CD4-positive, alpha-beta T cell treated with Interleukin-4 for 1 hour (primary cell): ENCODE measurements at regions not wholly inside any gene's neighbourhood (a gene's known extent, or its start where the extent isn't known, plus 50 kb on each side); places are given as distances from the start of the nearest gene placed in this dataset.

Experiments
- DNase-seq, 2 donors: peaks; one replicate each; pipeline ENCODE4 v3.0.0-alpha.2; 2020 to 2022

DNA sequence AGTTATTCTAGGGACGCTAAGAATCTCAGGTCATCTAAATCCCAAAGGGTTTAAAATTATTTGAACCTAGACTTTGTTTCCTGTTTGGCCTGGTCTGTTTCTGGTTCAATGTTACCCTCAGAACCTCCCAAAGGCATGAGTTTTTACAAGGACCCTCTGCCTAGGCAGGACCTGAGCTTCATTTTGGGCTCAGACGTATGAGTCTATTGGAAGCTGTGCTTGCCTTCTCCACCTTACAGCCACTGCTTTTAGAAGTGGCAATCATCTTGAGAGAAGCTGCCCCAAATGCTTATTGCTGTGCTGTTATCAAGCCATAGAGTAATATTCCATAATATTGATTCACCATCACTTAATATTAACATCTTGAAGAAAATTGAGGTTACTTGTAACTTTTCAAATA lies 510.4 kb downstream of the TLE4 start:
- no peak for DNase-seq

DNA sequence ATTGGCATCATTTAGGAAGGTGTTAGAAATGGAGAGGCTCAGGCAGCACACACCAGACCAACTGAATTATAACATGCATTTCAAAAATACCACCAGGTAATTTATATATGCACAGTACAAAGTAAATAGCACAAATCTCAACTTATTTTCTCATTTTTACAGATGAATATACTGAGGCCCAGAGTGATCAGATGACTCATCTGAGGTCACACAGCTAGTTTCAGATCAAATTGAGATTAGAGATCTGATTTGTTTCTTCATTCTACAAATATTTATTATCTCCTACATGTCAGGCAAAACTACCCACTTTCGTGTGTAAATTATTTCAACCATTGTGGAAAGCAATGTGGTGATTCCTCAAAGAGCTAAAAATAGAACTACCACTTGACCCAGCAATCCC lies 507.1 kb downstream of the TLE4 start:
- no peak for DNase-seq

DNA sequence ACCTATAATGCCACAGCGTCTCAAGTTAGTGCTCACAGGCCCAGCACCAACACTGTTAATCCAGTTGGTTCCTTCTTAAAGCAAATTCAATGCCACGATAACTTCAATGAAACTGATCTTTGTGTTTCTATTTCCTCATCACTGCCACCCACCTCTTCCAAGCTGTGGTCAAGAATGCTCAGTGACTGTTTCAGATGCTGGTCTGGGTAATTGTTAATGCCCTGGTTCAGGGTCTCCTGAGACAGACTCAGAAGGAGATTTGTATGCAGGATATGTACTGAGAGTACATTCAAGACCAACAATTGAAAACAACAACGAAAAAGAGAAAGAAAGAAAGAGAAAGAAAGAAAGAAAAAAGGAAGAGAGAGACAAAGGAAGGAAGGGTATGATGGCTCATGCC lies 505.3 kb downstream of the TLE4 start:
- no peak for DNase-seq

DNA sequence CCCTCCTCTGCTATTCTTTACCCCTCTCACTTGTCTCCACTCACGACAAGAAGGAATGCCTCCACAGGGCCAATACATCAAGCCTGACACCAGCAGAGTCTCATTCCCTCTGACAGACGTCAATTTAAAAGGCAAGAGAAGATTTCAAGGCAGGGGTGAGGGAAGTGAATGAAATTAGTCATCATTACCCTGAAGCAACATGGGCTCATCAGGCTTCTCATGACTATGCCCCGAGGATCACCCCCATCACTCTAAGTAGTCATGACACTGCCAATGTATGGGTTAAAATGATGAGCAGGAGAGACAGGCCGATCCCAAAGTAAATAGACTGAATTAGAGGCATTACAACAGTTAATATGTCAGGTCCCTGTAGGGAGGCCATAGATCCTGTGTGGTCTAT lies 504.4 kb downstream of the TLE4 start:
- DNase-seq, result no peak

DNA sequence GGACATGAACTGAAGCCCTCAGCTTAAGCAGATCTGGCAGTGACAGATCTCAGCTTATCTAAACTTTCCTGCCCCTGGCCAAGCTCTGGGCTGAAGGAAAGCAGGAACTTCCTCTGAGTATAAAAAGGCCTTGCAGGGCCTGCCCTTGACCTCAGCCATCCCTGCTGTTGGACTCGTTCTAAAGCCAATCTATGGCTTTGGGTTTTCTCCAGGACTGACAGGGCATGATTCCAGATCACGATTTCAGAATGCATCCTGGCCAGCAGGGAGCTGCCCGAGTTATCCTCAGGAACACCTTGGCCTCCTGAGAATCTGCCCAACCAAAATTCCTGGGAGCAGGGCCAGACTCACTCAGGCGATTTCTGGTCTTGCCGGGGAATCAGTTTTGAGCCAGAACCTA lies 502.7 kb downstream of the TLE4 start:
- no peak for DNase-seq

DNA sequence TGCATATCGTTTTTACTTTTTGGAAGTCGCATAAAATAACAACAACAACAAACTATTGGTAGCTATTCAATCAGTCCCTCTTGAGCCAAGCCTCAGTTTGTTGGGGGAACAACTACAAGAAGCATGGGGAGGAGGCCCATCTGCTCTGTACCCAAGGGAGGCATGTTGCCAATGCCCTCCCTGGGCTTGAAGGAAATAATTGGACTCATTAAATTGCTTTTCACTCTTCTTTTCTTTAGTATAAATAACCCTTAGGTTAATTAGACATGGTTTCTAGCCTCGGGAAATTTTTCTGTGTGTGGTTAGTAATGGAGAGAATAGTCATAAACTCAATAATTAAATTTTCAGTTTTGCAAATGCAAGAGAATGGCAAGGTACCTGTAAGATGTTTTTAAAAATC lies 500.7 kb downstream of the TLE4 start:
- no peak for DNase-seq

DNA sequence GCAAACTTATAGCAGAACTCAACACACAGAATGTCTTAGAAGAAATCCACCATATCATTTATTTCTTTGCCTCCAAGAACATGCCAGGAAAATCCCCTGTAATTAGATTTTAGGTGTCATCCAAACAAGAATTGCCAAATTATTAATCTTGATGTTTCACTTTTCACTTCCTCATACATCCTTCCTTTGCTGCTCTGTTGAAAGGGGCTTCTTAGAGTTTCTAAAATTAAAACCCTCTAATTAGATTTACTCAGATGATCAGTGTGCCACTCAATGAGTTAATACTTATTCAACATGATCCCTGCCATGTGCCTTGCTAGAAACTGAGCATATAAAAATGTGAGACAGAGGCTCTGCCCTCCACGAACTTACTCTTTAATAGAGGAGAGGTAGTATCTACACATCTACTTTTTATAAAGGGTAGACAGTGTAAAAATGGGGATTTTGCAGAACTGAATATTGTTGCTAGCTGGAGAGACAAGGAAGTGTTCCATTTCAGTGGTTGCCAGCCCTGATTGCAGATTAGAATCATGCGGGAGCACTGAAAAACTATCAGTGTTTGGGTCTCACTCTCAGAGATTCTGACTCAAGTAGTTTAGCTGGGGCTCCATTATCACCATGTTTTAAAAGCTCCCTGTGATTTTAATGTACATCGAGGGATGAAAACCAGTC lies 498.4 kb downstream of the TLE4 start:
- DNase-seq, result no peak

DNA sequence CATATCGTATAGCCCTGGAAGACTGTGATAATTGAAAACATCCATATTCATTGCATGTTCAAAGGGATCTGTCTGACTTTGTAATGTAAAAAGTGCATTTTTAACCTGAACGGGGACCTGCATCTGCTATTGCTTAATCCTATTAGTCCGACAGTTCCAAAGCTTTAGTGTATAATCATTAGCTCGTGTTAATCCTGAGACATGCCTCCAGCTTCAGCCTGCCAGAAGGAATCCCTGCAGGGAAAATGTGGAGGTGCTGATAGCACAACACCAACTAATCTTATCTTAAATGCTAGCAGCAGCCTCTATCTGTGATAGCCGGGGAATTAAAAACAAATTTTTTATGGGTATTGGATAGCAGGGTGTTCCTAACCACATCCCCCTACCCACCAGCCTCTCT lies 495.2 kb downstream of the TLE4 start:
- no peak for DNase-seq

DNA sequence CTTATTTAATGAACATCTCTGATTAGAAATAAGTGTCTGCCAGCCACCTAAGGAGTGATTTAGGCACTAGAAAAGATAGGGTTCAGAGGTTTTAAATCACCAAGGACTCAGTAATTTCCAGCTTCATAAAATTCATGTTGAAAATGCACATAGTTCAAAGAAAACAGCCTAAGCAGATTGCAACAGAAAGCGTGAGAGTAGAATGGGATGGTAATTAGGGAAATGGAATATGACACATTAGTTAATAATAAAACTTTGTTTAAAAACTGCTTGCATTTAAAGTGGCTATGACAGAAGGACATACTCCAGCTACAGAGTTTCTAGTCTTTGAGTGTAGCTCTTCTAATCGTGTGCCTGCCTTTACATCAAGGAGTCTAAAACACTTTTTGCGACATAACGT lies 490.8 kb downstream of the TLE4 start:
- DNase-seq, result no peak

DNA sequence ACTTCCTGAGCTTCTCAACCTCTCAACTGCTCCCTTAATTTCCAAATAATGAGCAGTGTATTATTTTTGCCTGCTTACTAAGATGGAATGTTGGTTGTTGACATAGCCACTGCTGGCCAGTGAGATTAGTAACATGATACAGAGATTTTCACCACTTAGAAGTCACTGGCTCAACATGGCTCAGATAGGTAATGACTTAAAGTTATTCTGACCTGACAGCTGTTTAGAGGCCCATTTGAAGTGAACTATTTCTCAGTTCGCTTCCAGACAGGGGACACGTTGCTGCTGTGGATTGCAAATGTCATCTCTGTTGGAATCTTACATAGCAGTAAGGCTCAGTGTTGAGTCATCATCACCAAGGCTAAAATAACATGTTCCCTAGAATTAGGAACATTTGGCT lies 490.2 kb downstream of the TLE4 start:
- DNase-seq, result no peak

DNA sequence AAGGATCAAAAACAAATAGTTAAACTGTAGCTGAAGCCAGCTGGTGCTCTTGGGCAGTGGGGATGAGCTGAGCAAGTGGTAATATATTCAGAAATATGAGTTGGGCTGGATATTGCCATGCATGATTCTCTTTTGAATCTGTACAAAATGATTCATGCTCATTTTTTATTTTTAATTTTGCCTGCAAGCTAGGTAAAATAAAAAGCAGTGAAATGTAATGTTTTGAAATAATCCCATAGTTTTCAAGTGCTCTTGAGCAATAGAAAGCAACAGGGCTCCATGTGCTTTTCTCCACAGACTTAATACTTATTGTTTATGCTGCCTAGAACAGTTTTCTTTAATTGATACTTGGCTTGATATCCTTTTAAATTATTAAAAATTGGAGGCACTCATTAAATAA lies 489.3 kb downstream of the TLE4 start:
- no peak for DNase-seq

DNA sequence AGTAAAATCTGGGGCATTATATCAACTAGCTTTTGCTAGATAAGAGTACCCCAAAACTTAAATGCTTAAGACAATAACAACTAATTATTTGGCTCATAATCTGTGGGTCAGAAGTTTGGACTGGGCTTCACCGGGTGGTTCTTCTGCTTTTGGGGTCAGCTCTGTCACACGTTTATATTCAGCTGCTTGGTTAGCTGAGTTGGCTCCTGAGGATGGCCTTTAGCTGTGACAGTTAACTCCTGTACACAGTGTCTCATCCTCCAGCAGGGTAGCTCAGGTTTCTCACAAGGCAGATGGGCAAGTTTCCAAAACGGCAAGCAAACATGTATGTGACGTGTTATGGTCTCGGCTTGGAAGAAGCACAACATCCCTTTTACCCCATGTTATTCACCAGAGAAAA lies 488.2 kb downstream of the TLE4 start:
- no peak for DNase-seq

DNA sequence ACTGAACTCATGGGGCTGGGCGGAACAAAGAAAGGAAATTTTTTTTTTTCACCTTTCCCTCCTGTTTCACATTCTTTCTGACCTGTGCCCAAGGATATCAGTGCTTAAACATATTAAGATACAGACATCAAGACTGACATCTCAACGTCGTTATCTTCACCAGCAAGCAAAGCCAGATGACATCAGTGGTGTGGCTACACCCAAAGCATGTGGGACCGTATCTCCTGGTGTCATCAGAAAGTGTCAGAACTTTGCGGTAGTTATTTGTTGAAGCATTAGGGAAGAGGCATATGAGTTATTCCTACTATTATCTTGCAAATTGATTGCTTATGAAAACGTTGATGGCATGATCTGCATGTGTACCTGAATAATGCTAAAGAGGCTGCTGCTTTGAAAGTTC lies 487.4 kb downstream of the TLE4 start:
- DNase-seq, result no peak

DNA sequence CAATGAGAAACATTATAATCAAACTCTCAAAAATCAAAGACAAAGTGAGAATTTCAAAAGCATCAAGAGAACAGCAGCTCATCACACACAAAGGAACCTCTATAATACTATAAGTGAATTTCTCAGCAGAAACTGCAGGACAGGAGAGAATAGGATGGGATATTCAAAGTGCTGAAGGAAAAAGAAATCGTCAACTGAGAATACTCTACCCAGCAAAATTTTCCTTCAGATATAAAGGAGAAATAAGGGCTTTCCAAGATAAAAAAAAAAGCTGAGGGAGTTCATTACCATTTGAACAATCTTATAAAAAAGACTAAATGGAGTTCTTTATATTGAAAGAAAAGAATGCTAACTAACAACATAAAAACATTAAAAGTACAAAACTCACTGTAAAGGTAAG lies 481.1 kb downstream of the TLE4 start:
- DNase-seq, result no peak

DNA sequence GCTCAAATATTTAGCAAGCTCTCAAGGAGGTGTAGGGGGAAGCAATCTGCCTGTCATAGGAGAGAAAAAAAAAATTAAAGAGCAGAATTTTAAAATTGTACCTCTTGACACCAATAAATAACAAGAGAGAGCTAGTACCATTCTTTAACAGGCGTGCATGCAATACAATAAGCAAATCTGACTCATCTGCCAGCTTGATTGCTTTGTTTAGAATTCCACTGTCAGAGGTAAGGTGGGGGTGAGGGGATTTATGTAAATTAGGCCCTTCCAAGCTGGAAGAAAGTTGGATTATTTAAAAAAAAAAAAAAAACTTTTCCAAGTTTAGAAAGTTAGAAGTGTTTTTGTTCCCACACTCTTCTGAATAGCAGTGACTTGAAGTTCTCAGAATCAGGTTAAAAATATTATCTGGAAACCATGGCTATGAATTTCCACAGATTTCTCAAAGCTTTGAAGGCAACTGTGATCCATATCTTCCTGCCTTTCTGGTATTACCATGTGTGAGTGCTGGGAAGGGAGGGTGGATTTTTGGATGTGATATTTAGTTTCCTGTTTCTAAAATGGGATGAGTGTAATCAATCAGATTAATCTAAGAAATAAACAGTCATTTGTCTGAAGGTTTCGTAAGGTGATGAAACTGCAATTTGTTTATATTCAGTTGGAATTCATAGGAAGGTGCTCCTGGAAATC lies 477.5 kb downstream of the TLE4 start:
- no peak for DNase-seq

DNA sequence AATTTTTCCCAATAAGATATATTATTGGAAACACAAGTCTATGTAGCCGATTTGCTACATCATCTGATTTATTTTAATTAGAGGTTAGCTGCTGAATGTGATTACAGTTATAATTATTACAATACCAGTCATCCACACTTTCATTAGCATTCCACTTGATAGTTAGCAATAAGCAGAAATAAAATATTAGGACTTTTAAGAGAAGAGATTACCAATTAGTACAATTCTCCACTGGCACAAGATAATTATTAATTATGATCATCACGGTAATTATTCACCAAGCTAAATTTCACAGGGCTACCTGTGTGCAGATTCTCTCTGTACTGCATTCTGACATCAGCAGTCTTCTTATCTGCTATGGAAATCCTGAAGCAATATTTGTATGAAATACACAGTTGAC lies 474.7 kb downstream of the TLE4 start:
- no peak for DNase-seq

DNA sequence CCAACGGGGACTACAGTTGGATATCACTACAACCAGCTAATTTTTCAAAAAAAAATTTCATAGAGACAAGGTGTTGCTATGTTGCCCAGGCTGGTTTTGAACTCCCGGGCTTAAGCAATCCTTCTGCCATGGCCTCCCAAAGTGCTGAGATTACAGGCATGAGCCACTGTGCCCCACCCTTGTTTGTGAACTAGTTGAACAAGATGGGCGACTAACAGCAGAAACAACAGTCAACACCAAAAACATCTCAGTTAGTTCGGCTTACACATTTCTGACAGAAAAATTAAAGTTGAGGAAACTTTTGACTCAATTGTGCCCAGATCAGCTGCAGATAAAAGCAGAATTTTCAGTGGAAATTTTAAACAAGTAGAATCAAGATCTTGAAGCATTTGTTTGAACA lies 470.1 kb downstream of the TLE4 start:
- DNase-seq, result no peak

DNA sequence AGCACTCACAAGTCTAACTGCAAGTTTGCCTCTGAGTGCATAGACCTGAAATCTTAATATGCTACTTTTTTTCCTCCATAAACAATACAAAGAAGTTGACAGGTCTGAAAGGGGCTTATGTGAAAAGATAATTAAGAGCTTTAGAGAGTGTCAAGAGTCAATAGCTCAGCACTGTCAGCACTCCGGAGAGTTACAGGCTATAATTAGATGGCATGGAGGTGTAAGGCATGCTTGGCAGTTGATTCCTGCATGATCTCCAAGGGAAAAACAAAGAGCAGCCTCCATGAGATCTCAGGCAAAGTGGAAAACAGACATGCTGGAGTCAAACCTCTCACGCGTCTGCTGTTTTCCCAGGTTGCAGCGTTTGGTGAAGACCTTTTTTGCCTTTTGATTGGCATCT lies 468.7 kb downstream of the TLE4 start:
- DNase-seq, result no peak

DNA sequence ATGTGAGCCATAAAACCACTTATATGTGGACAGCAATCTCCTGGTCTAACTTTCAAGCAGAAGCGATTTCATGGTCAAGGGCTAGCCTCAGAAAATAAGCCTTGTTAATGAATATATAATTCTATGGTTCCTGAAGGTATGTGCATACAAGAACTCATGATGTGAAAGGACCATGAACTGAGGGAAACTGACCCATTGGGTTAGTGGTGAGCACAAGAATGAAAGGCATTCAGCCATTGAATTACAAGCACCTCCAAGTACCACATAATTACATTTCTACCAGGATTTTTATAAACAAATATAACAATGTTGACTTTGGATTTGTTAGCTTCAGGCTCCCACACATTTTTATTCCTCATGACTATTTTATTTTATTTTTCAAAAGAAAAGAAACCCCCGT lies 459.0 kb downstream of the TLE4 start:
- no peak for DNase-seq

DNA sequence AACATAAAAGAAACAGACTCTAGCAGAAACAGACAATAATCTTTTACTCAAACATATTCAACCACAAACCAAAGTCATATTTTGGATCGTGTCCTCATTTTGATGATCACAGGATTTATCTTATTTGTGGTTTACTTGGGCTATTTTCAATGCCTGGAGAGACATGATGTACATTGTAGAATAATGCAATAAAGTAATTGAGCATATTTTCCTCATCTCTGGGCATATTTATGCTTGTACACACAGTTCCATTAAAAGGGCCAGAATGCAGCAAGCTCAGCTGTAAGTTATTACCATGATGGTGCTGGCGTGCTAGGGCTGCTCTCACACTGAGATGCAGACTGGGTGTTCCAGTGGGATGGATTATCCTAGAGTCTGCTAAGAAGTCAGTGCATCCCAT lies 456.7 kb downstream of the TLE4 start:
- DNase-seq, result no peak

DNA sequence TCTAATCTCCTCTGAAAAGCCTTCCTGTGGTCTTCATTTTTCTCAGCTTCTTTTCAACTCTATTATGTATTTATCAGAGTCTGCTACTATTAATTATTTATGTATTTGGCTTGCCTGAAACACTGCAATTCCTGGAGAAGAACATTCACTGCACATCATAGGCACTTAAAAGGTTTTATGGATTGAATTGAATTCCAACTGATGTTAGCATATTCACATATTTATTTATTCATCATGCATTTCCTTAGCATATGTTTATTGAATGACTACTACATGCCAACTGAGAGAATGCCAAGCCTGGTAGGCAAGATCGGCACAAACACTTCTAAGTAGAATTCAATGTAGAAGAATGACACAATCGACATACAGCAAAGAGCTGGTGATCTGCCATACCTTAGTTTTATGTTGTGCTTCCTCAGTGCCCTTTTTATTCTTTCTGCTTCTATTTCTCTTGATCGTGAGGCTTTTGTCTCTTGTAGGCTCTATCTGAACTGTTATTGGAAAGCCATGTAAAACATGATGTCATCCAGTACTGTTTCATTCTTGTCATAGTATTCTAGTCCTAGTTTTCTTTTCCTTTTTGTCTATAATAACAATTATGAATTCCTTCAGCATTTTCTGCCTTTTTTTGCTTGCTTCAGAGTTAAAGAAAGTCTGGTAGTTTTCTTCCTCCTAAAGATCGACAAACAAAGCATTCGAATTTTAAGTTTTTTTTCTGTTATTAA lies 454.2 kb downstream of the TLE4 start:
- DNase-seq, result no peak

DNA sequence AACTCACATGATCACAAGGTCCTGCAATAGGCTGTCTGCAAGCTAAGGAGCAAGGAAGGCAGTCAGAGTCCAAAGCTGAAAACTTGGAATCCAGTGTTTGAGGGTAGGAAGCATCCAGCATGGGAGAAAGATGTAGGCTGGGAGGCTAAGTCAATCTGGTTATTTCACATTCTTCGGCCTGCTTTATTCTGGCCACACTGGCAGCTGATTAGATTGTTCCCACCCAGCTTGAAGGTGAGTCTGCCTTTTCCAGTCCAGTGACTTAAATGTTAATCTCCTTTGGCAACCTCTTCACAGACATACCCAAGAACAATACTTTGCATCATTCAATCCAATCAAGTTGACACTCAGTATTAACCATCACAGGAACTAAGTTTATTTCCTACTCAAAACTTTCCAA lies 453.4 kb downstream of the TLE4 start:
- DNase-seq, result no peak

DNA sequence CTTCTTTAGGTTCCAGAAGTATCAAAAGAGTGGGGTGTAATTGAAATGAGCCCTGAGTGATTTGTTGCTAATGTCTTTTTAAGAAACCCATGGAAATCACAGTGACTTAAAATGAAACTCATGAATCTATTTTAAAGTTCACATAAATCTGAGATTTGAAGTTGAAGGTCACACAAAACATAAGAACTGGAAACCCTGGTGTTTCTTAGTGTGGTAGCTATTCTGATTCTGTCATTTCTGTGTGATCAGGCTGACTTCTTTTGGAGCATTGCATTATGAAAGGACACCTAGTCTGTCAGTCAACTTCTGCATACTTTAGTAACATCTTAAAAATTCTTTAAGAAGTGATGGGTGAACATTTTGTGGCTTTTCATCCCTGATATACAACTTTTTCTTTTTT lies 448.8 kb downstream of the TLE4 start:
- no peak for DNase-seq

DNA sequence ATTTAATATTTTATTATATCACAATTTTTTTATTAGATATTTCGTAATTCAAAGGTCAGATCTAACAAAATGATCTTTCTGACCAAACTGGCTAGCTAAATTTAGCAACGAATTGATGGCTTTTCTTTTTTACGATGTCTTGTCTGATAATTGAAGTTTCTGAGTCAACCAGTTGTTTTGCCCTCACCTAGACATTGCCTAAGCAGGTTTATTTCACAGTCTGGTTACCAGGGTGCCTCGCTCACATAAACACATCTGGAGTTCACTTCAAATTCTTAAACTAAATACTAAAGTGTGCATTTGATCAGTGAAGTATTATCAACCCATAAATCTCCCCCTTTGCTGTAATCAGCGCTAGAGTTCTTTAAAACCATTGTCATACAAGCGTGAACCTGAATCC lies 448.3 kb downstream of the TLE4 start:
- DNase-seq, result no peak

DNA sequence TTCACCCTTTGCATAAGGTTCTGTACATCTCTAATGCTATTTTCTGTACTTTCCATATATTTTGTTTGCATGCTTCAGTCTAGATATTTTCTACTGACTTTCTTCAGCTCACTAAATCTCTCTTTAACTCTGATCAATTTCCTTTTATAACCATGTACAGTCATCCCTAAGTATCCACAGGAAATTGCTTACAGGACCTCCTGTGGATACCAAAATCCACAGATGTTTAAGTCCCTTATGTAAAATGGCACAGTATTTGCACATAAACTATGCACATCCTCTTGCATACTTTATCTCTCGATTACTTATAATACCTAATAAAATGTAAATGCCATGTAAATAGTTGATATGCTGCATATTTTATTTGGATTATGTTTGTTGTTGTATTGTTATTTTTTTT lies 442.1 kb downstream of the TLE4 start:
- no peak for DNase-seq
